Stimulated activated CD8-positive, alpha-beta memory T cell treated with anti-CD3 and anti-CD28 coated beads, Interleukin-15, amount 100 ng/mL, for 48 hours (primary cell): ENCODE measurements at regions not wholly inside any gene's neighbourhood (a gene's known extent, or its start where the extent isn't known, plus 50 kb on each side); places are given as distances from the start of the nearest gene placed in this dataset.

ENCODE experiments used
- DNase-seq, 2 donors: peaks; one replicate each; pipeline ENCODE4 v3.0.0-alpha.2; 2020; ENCODE audit warnings: low read depth in 2 of 2

DNA sequence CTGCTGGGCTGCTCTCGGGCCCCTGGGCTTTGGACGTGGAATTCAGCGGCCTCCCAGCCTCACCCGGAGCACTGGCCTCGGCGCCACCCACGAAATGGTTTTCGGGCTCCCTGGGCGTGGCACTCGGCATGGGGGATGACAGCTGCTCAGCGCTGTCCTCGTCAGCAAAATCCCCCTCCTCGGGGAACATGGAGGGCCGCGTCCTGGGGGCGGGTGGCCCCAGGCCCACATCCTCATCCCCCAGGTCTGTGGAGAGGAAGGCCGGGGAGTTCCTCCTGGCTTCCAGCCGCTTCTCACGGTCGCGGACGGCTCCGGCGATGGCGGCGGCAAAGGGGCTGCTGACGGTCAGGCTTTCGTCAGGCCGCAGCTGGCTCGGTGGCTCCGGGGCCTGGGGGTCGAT, 88.4 kb downstream of the CTTN start:
- no peak for DNase-seq

- no peak for DNase-seq
These were observed 88.8 kb downstream of the CTTN start for GRCh38 chr11:70487160-70487559.

DNA sequence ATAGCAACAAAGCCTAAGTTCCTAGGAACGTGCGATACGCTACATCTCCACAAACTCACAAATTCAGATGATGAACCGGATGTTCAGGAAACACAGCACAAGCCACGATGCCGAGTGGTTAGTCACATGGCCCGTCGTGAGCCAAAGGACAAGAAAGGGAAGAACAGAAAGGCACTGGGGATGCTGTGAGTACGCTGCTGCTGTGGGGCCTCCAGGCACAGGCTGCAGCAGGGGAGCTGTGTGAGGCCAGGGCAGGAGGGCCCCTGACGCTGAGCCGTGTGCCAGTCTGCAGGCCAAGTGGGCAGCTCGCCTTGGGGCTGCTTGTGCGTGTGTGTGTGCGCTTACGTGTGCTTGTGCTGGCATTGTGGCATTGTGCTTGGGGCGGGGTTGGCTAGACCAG, 89.4 kb downstream of the CTTN start:
- no peak for DNase-seq

- no peak for DNase-seq
These were observed 89.9 kb downstream of the CTTN start for GRCh38 chr11:70488171-70488703.

DNA sequence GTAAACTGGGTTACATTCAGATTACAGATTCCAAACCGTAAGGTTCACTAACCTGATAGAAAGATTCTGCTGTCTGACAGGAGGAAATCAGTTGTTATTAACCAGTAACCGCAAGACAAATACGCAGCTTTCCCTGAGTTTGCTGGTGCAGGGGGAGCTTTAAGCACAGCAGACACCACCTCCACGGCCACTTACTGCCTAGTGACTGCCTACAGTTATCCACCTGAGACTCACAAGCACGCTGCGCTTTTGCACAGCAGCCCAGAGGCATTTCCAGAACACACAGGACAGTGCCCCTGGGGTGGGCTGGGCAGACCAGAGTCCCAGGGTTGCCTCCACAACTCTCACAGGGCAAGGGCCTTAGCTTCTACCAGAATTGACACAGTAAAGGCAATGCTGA, 90.9 kb downstream of the CTTN start:
- no peak for DNase-seq

- DNase-seq = peak in 1 of 2 donors; percentile 22
These were observed 91.9 kb downstream of the CTTN start for GRCh38 chr11:70490208-70490607.

- no peak for DNase-seq
These were observed 92.6 kb downstream of the CTTN start for GRCh38 chr11:70490723-70491558.

DNA sequence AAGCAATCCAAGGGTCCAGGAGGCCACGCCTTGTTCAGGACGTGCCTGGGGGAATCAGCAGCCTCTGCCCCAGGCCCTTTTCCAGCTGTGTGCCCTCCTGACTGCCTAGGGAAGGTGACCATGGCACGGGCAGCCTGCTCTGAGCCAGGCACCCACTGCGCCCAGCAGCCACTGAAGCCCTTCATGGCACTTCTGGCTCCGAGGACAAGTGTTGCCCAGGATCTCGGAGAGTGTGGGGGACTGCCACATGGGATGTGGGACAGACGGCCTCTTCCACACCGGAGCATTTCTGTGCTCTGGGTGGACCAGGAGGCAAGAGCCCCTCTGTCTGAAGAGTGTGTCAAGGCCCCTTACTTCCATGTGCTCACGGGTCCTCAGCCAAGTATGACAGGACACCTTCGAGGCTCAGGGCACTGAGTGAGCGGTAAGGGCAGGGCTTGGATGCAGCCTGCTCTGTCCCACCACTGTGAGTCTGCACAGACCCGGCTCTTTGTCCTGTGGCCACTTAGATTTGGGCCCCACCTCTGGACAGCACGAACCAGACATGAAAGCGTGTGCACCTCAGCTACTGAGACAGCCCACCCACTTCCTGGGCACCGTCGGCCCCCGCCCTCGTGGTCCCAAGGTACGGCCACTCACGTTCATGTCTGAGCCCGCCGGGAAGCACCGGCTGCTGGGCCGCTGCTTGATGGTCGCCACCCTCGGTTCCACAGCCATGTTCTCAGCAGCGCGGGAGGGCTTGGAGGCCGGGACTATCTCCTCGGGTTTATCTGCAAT, 93.6 kb downstream of the CTTN start:
- no peak for DNase-seq

- no peak for DNase-seq
These were observed 94.8 kb downstream of the CTTN start for GRCh38 chr11:70493089-70493474.

DNA sequence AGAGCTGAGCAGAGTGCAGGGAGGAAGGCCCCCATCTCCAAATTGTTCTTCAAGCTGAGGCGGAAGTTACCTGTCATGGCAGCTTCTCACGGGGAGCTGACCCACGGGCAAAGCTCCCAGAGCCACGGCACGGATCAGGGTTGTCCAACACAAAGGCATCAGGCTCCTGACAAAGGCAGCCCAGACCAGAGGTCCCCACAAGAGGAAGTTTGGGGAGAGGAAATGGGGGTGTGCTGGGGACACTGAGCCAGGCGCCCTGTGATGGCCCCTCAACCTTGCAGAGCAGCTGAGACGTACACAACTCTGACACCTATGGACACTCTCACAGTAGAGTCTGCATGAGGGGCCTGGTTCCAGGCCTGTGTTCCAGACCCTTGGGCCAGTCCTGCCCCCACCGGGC, 95.6 kb downstream of the CTTN start:
- no peak for DNase-seq

DNA sequence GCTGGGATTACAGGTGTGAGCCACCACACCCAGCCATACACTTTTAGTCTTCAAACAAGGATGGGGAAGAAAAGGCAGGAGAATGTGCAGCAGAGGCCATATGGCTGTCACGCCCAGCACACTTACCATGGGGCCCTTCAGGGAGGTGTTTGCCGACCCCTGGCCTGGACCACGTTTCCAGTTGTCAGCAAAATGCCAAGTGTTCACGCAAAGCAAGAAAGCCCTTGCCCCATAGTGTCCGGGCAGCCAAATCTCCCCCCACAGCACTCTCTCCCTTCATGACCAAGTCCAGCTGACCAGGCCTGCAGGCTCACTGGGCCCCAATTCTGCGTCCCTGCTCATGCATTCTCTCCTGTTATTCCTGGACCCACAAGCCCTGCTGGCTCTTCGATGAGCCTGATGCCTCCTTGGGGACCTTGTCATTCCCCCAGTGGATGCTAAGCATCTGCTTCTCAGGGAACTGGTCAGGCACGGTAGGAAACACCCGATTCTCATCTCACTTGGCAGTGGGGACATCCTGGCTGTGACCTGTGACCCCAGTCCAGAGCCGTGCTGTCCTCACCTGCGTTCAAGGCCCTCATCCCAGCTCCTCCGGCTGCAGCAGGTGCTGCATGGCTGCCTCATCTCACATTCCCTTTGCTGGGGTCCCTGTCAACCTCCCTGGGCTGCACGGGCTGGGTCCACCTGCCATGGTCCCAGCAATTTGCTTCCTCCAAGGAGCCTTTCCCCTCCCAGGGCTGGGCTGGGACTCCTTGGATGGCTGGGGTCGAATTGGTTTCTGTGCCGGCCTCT, 96.4 kb downstream of the CTTN start:
- DNase-seq = no peak

DNA sequence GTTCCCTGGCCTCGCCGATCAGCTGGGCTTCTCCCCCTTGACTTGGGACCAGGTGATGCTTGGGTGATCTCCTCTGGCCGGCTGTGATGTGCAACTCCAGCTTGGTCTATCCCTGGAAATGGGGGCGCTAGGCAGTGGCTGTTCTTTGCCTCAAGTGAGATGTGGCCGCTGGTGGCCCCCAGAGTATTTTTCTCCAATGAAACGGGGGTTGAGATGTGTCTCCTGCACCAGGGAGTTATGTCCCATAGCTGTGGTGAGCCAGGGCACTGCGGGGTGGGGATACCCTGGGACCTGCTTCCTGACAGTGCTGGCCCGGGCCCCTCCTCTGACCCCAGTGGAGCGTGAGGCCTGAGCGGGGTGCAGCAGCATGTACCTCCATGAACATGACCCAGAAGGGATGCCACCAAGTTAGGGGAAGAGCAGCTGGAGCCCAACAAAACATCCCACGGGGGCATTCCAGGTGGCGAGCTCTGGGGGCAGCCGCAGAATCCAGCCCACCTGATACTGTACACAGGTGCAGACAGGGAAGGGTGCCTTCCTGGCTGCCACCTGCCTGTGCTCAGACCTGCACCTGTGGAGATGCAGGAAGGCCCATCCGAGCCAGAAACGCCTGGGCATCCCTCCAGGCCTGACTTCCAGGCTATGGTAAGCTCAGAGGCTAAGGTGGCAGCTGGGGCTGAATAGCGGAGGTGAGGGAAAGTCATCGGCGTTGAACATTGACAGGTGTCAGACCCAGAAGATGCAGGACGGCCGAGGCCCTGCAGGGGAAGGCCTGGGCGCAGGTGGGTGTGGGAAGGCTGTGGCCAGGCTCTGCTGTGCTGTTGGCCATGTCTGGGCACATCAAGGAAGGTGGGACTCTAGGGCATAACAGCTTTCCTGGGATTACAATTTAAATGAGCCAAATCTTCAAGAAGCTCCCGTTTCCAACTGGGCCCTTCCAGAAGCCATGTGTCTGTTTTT, 97.3 kb downstream of the CTTN start:
- DNase-seq = no peak

DNA sequence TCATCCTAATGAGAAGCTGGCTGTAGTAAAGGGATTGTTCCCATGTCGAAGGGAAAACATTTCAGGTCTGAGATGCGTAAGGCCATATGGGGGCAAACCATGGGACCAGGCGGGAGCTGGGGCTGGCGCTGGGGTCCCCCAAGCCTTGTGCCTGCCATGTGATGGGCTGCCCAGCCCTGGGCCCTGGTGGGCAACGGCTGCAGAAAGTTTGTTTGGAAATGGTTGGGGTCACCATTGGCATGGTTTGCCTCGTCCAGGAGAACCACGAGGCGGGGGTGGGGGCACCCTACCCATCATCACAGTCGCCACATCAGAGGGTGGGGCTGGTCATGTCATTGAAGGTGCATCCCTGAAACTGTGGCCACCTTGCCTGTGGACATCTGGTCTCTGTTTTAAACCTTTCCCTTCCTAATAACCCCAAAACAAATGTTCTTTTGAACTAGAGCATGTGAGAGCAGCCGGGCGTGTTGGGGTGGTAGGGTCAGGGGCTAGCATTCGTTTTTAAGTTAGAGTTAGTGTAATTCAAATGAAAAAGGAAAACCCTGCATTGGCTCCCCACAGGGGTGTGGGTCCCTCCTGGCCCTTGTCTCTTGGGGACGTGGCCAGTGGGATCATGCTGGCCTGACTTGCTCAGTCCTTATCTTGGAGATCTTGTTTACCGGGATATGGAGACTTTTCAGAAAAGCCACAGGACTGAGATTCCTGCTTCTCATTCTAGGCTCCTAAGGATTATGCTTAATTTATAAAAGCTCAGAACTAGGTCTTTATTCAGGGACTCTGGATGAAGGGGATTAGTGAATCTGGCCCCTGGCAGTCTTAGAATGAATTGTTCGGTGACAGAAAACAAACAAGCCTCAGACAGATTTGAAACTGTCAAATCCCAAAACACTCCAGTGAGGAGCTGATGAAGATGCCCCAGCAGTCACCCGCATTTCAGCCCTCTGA, 98.5 kb downstream of the CTTN start:
- DNase-seq = no peak

DNA sequence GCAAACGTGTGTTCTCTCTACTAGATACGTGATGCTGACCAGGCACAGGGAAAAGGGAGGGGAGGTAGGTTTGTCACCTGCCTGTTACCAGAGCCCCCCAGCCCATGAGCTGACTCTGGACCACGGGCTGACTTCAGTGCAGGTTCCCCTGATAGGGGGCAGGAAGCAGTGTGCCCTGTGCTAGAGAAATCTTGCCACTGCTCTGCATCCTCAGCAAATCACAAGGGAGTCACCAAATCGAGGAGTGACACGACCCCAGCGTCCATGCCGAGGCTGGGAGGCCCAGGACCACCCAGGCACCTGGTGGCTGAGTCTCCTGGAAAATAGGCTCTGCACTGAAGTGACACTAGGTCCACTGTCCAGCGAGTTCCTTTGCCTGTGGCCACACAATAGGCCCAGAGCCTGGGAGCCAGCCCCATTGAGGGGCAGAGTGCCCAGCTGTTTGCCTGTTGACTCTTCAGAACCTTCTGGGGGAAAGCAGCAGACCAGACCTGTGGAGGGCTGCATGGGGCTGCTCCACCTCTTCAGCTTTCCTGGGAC, 99.3 kb downstream of the CTTN start:
- DNase-seq = no peak

GRCh38 chr11:70498171-70498571, 99.8 kb downstream of the CTTN start:
- no peak for DNase-seq

DNA sequence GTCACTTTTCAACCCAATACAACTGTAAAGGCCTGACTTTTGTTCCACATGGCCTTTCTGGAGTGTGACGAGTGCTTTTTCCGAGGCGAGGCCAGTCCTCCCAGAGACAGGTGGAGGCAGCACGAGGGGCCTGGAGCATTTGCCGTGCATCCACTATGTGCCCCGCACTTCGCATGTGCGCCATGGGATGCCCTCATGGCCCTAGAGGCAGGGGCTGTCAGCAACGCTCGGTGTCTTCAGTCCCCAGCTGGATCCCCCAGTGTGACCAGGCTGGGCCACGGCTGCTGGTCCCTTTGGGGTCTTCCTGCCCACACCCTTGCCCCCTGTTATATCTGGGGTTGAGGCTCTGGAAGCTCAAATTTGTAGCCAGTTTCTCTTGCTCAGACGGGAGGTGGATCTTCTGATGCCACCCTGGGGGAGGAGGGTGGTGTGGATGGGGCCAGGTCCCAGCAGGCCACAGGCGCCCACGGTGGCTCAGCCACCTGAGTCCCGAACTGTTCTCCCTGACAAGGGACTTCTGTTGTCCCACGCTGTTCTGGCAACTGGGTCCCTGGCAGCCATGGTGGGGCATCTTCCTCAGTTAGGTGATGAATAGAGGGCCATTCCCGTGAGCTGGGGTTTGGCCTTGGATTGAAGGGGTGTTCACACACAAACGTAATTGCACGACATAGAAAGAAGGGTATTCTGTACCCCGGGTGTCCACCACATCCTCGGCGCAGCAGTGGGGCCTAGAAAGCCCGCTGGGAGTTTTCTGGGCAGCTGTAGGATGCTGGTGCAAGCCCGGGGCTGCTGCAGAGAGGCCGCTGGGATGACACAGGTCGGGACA, 100.9 kb downstream of the CTTN start:
- DNase-seq = no peak

GRCh38 chr11:70500076-70500847, 101.9 kb downstream of the CTTN start:
- DNase-seq = no peak
